ENCODE measurements at regions not wholly inside any gene's neighbourhood (a gene's known extent, or its start where the extent isn't known, plus 50 kb on each side); places are given as distances from the start of the nearest gene placed in this dataset.

GRCh38 chr4:30395902-30396301 is 324.3 kb upstream of the PCDH7 start:
- intact Hi-C loops (cut with DNase I, micrococcal nuclease), result no loop called here
- TF ChIP-seq CTCF (IDR thresholded peaks at IDR 0.05), result no peak
- Histone ChIP-seq H3K4me1 (ENCODE audit: low read depth) (no peaks in the 10 kb centered on the region), H3K4me3 (no peak overlapping the region), H3K36me3 (ENCODE audit: low read depth) (no peaks in the 10 kb centered on the region), H3K9me3 (no peaks in the 10 kb centered on the region)
- ATAC-seq, result no peak
- no peak for DNase-seq

GRCh38 chr4:30396772-30397475 is 323.2 kb upstream of the PCDH7 start:
- no peak for ATAC-seq
- H3K4me1 ChIP-seq (ENCODE audit: low read depth), result no peaks in the 10 kb centered on the region
- H3K4me3 ChIP-seq, result no peak overlapping the region
- DNase-seq, result no peak
- intact Hi-C loops (cut with DNase I, micrococcal nuclease), result no loop called here
- no peaks in the 10 kb centered on the region for H3K9me3 ChIP-seq
- no peaks in the 10 kb centered on the region for H3K36me3 ChIP-seq (ENCODE audit: low read depth)
- no peak for TF ChIP-seq CTCF (IDR thresholded peaks at IDR 0.05)

- H3K36me3 ChIP-seq (ENCODE audit: low read depth), result no peaks in the 10 kb centered on the region
- H3K4me1 ChIP-seq (ENCODE audit: low read depth), result no peaks in the 10 kb centered on the region
- H3K4me3 ChIP-seq, result no peak overlapping the region
- TF ChIP-seq CTCF (IDR thresholded peaks at IDR 0.05), result no peak
- intact Hi-C loops (cut with DNase I, micrococcal nuclease), result no loop called here
- no peaks in the 10 kb centered on the region for H3K9me3 ChIP-seq
- no peak for DNase-seq
- no peak for ATAC-seq
Observed at GRCh38 chr4:30399476-30399875, 320.7 kb upstream of the PCDH7 start.

GRCh38 chr4:30402276-30402675 is 317.9 kb upstream of the PCDH7 start:
- H3K4me1 ChIP-seq (ENCODE audit: low read depth), result no peaks in the 10 kb centered on the region
- H3K9me3 ChIP-seq, result no peaks in the 10 kb centered on the region
- TF ChIP-seq CTCF (IDR thresholded peaks at IDR 0.05), result no peak
- no peak for DNase-seq
- intact Hi-C loops (cut with DNase I, micrococcal nuclease), result no loop called here
- H3K4me3 ChIP-seq, result no peak overlapping the region
- no peak for ATAC-seq
- no peaks in the 10 kb centered on the region for H3K36me3 ChIP-seq (ENCODE audit: low read depth)

GRCh38 chr4:30413915-30414314 is 306.3 kb upstream of the PCDH7 start:
- no peaks in the 10 kb centered on the region for H3K36me3 ChIP-seq (ENCODE audit: low read depth)
- no peaks in the 10 kb centered on the region for H3K4me1 ChIP-seq (ENCODE audit: low read depth)
- H3K4me3 ChIP-seq, result no peak overlapping the region
- ATAC-seq, result no peak
- peaks cover 47% of the 10 kb centered on the region for H3K9me3 ChIP-seq
- DNase-seq, result no peak
- TF ChIP-seq CTCF (IDR thresholded peaks at IDR 0.05), result no peak
- intact Hi-C loops (cut with DNase I, micrococcal nuclease), result no loop called here

- intact Hi-C loops (cut with DNase I, micrococcal nuclease), result no loop called here
Observed at GRCh38 chr4:30416547-30416946, 303.6 kb upstream of the PCDH7 start.

More at GRCh38 chr4:30416547-30416946, 303.6 kb upstream of the PCDH7 start:
- no peak for TF ChIP-seq CTCF (IDR thresholded peaks at IDR 0.05)
- H3K4me3 ChIP-seq, result no peak overlapping the region
- H3K36me3 ChIP-seq (ENCODE audit: low read depth), result no peaks in the 10 kb centered on the region
- H3K4me1 ChIP-seq (ENCODE audit: low read depth), result no peaks in the 10 kb centered on the region
- peaks cover 53% of the 10 kb centered on the region for H3K9me3 ChIP-seq
- DNase-seq (no peak), ATAC-seq (no peak)
